ENCODE measurements at regions not wholly inside any gene's neighbourhood (a gene's known extent, or its start where the extent isn't known, plus 50 kb on each side); places are given as distances from the start of the nearest gene placed in this dataset.

DNA sequence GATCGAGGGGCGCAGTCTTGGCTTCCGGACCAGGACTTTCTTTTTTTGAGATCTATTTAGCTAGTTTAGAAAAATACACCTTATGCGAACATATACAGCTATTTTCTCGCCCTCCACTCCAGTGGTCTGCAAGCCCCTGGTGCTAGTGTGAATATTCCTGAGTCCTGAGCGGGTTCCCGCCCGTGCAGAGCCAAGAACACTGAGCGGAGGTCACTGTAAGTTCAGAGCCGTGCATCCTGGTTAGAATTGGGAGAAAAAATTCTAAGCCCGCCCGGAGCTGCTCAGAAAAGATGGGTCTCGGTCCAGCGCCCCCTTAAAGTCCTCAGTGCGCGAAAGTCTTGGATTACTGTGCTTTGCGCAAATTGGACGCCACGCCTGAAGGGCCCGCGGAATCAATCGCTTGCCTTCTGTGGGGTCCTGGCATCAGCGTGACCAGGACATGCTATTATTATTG lies 117.7 kb downstream of the KCNRG start:
- TF ChIP-seq, protein P1, sequence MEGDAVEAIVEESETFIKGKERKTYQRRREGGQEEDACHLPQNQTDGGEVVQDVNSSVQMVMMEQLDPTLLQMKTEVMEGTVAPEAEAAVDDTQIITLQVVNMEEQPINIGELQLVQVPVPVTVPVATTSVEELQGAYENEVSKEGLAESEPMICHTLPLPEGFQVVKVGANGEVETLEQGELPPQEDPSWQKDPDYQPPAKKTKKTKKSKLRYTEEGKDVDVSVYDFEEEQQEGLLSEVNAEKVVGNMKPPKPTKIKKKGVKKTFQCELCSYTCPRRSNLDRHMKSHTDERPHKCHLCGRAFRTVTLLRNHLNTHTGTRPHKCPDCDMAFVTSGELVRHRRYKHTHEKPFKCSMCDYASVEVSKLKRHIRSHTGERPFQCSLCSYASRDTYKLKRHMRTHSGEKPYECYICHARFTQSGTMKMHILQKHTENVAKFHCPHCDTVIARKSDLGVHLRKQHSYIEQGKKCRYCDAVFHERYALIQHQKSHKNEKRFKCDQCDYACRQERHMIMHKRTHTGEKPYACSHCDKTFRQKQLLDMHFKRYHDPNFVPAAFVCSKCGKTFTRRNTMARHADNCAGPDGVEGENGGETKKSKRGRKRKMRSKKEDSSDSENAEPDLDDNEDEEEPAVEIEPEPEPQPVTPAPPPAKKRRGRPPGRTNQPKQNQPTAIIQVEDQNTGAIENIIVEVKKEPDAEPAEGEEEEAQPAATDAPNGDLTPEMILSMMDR (IDR thresholded peaks at IDR 0.05) = no peak
- TF ChIP-seq POLR2A (IDR thresholded peaks at IDR 0.05) = no peak

All from heart left ventricle (tissue), 13 donors.